NCI-H1436 (cell line): ENCODE measurements at regions not wholly inside any gene's neighbourhood (a gene's known extent, or its start where the extent isn't known, plus 50 kb on each side); places are given as distances from the start of the nearest gene placed in this dataset.

Experiments
- DNase-seq: peaks from one replicate; lab custom pipeline; 2025; lab: John Stamatoyannopoulos, UW

DNA sequence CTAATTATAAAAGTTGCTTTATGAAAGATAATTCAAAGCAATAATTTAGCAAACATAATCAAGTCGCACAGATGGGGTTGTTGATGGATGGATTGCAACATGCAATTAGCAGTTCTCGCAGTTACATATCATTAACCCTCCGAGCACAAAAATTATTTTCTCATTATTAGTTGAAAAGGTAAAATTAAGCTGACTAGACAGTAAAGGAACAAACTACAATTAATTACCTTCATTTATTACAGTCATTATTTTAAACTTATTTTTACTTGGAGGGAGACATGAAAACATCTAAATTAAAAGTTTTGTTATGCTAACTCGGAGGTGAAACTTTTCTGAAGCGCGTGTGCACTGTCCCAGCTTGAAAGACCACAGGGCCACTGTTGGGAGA, 146.9 kb downstream of the PHETA1 start:
- no peak for DNase-seq

DNA sequence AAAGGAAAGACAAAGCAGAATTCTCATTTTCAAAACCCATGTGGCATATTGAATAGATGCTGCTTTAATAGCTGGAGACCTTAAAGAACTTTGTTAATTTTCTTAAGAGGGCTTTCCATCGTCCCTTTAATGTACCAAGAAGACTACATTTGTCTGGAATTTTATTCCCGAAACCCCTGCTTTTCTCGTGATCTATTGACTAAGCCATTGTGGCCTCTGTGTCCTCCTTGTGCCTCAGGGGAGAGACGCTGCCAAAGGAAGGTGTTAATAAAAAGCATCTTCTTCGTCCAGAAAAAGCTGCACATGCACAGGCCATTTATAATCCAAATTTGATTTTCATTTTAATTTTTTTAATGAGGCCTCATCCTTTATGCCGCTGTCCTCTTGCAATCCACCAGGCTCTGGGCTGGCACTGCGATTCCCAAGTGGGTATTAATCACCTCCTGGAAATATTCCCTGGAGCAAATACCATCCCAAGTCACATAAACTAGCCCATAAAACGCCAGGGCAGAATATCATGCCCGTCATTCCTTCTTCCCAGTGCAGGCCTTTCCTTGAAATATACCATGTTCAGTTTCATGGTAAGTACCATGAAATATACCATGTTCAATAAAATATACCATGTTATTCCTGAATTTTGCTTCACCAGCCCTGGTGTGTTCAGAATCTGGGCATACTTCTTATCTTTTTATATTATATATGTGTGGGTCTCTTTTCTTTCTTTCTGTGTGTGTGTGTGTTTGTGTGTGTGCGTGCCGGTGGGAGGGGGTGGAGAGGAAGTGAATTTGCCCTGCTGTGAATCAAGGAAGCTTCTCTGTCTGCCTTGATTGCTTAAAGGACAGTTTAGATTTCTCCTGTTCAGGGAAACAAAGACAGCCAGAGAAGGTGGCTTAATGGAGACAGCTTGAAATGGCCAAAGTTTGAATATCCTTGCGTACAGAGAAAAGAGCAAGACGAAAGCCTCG, 147.6 kb downstream of the PHETA1 start:
- DNase-seq: no peak

DNA sequence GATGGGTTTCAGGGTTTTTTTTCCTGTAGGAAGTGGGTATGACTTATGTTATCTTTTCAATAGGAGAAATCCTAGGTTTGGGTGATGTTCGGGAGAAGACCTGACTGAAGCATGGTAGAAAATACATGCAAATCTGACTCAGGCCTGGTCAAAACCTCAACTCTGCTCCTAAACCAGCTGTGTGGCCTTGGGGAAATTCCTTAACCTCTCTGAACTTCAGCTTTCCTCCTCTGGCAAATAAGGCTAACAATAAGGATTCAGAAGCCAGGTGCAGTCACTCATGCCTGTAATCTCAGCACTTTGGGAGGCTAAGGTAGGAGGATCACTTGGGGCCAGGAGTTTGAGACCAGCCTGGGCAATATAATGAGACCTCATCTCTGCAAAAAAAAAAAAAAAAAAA, 148.5 kb downstream of the PHETA1 start:
- no peak for DNase-seq

DNA sequence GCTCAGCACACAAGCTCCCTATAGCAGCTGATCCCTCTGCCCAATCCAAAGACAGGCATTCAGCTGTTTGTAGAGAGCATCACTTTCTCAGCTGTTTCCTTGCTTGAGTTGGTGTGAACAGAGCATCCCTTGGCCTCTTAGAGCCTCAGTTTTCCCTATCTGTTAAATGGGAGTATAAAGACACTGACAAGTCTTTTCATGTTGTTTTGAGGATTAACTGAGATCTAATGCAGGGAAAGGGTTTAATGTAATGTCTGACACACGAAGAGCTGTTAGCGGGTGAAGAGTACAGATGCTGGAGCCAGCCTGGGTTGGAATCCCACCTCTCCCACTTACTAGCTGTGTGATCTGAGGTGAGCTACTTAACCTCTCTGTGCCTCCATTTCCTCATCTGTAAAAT, 149.5 kb downstream of the PHETA1 start:
- DNase-seq: no peak

DNA sequence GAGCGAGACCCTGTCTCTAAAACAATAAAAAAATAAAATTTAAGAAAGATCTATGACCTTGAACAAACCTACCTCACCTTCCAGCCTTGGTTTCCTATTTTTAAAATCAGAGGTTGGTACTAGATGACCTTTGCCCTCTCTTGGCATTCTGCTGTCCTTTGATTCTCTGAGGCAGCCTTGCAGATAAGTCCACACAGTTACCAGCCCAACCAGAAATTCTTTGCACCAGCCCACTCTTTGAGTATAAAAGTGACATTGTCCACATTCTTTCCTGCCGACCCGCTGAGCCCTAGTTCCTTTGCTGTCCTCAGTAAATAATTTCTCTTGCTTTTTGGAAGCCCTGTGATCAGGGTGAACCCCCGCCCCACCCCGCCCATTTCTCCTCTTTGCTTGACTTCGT, 150.4 kb downstream of the PHETA1 start:
- no peak for DNase-seq

DNA sequence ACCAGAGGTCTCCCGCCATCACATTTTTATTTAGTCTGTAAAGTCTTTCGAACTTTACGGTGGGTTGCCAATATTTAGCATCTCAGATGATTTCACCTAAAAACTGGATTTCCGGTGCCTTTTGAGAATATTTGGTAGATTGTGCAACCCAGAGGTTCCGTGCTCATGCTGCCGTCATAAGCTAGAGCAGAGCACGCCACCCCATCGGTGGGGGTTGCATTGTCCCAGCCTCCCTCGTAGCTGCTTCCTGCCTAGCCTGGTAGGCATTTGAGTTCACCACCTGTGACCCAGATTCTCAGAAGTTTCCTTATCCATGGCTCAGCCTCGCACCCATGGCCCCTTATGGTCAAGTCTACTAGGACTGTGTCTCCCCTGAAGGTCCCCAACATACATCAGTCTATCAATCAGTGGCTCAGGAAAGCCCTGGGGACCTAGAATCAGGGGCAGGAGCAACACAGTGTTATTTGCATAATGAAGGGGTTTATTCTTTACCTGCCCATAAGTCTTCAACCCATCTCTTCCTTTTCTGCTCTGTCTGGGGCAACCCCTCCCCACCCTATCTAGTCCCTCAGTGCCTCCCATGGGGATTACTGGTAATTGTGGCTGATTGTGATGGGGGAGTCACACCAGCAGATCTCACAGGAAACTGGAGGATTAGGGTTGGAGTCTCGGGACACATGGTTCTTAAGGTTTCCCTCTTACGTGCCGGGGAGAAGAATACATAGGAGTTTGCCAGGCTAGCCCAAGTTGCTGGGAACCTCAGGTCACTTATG, 152.3 kb downstream of the PHETA1 start:
- no peak for DNase-seq

DNA sequence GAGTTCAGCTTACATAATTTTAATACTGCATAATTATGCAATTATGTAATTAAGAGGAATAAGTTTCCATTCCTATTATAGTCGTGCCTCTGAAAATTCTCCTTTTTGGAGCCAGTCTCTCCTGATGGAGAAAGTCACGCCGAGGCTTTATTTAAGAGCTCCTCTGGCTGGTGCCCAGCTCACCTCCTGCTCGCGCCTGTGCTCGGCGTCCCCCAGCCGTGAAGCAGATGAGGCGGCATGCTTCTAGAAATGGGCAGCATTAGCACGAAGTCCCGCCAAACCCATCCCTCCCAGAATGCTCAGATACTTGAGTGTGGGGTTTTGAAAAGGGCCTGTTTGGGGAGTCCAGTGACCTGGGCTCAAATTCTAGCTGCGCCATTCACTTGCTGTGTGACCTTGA, 153.0 kb downstream of the PHETA1 start:
- no peak for DNase-seq

DNA sequence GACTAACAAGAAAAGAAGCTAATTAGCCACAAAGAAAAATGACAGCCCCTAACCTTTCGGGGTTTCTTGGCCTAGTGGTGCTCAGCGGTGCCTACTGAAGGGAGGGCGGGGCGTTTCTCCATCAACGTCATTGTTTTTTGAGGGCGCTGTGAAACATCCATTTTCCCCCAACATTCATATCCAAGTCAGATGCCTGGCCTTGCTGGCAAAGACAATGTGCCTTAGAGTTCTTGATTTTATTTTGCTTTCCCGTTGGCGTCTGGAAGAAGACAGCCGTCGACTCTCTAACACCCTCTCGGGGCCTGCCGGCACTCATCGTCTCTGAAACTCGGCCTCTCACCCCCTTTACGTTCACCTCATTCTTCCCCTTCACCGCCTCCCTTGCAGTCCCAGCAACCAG, 154.5 kb downstream of the PHETA1 start:
- DNase-seq: no peak

DNA sequence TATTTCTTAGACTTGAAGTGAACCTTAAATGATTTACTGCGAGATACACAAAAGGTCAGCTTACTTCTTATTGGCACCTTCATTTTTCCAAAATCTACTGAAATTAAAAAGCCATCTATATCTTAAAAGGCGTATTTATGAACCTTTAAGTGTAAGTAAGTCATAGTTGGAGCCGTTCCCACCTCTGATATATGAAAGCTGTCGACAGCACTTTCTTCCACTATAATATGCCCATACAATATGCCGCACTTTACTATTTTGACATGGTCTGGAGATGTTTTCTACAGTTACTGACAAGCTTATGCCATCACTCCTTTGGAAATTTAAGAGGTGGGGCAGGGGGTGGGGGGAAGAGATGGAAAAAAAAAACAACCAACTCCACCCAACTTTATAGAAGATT, 155.3 kb downstream of the PHETA1 start:
- DNase-seq: no peak

DNA sequence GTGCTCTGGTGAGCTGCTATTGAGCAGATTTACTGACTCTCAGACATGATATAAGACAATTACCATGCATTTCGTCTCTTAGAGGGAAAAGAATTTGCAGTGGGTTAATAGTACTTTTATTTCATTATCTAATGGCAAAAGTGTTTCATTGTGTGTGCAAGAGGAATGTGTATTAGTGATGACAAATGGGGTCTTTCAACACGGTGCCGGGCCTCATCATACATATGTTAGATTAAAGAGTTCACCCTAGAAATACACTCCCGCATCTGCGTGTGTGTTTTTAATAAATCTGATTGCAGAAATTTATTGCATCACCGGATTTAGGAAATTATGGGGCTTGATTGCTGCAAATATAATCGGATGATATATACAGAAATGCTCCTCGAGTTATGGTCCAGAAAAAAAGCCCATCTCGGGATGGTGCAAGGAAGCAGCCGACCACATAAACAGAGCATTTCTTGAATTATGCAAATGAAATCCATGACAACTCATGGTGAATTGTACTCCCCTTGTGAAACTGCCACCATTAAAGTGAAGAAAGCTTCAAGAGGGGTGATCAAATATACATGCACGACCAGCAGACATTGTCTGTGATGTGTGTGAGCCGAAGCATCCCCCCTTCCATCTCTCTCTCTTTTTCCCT, 156.0 kb downstream of the PHETA1 start:
- no peak for DNase-seq

DNA sequence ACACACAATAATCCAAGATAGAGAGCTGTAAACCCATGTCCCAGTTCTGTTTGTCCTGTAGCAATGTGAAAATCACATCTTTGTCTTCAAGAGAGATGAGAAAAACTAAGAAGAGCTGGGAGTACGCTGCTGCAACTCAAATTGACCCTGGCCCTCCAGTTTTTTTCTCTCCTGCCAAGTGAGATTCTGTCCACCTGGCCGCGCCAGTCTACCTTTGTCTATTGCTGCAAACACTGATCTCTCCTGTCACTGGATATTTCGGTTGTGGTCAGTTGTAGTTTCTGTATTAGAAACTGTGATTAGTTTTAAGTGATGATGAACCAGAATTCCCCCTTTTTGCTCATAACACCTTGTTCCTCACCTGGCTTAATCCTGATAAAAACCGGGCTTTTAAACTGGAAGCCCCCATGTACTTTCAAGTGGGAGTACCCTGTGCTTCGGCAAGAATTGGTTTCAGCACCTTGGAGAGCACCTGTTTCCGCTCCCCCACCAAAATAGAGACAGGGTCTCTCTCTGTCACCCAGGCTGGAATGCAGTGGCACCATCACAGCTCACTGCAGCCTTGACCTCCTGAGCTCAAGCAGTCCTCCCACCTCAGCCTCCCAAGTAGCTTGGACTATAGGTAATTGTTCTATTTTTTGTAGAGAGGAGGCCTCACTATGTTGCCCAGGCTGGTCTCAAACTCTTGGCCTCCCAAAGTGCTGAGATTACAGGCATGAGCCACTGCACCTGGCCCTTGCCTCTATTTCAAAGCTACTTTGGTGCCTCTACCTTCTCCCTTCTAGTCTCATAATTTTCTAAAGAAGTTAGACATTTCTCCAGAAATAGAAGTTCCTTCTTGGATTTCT, 156.8 kb downstream of the PHETA1 start:
- no peak for DNase-seq

DNA sequence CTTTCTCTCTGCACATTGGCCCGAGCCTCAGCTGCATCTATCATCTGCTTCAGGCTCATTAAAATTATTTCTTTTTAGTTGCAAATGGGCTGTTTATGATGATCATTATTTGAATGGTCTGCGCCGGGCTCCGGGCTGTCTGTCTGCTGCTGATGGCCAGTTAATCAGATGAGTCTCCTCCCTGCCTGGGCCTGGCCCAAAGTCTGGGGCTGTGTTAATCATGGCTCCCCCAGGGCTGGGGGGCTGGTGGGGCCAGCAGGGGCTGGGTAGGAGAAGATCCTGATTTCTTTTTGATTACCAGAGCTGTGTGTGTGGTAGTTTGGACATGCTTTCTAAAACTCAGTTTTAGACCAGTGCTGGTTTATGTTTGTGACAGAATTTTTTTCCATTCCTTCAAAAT, 159.1 kb downstream of the PHETA1 start:
- no peak for DNase-seq

DNA sequence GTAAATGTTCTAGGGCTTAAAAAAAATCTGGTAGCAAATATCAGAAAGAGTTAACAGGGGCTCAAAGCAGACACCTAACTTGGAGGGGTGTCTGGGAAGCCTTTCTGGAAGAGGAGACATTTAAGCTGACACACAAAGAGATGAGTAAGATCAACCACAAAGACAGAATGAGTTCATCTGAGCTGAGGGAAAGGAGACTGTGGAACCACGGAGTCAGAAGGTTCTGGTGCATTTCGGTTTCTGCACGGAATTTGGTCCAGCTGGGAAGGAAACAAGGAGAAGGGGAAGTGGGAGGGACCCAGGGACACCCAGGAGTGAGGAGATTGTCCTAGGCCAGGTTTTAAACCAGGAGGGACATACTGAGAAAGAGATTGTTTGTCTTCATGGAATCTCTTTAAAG, 161.1 kb downstream of the PHETA1 start:
- DNase-seq: no peak

DNA sequence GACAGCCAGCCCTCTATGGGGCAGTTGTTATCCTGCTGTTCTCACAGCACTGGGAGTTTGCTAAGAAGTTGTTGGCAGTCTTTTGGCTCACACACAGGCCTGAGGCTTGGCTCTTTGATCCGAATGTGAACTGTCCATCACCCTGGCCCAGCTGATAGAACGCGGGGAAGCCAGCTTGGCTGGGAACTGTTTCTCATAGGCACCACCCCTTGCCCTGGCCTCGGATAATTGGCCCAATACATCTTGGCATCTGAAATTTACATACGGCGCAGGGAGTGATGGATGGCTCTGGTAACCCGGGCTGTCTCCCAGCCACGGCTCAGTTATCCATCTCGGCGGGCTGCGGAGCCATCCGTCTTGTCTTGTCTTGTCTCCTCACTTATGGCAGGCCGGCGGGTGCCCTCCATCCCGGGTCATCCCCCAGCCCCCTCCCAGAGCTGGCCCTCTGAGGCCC, 164.1 kb downstream of the PHETA1 start:
- no peak for DNase-seq

DNA sequence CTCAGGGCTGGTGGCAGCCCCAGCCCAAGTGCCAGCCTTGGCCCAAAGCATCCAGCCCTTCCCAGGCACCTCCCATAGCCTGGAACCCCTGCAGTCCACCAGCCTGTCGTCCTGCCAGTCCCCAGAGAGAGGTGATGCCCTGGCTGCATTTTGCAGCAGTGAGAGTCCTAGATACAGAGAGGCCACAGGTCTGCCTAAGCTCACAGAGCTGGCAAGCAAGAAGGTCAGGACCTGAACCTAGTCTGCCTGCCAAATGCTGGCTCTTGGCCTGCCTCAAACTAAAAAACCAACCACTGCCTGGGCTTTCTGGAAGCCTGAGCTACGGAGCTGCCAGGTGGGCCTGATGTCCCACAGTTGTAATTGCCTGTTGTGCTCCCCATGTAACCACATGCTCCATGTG, 164.9 kb downstream of the PHETA1 start:
- DNase-seq: no peak

DNA sequence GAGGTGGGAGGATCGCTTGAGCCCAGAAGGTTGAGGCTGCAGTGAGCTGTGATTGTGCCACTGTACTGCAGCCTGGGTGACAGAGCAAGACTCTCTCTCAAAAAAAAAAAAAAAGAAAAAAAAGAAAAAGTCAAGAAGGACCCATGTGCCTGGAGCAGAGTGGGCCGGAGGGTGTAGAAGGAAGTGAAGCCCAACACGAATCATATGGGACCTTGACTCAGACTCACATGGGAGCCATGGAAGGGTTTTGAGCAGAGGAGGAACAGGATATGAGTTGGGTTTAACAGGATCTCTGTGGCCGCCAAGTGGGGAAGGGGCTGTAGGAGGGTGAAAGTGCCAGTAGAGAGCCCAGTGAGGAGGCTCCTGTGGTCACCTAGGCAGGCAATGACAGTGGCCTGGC, 165.4 kb downstream of the PHETA1 start:
- DNase-seq: no peak

DNA sequence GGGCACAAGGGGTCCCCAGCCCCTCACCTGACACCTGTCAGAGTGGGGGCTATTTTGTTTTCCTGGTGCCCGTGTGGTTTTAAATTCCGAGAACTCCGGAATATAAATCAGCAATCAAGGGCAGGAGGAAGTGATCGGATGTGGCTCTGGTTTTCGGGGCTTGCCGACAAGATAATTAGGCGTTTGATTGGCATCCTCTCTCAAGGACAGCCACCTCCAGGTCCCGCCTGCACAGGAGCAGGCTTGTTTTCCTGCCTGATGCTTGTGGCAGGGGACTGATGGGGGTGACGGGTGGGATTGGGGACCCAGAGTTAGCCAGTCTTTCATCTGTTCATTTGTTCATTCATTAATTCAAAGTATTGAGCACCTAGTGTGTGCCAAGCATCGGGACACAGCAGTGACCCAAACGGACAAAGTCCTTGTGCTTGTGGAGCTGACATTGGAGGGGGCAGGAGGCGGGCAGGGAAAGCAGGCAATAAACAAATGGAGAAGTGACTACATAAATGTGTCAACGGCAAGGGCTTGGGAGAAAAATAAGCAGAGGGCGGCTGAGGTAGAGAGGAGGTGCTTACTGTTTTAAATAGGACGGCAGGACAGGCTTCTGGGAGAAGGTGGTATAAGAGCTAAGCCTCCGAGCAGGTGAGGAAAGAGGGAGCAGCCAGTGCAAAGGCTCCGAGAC, 166.5 kb downstream of the PHETA1 start:
- DNase-seq: no peak

DNA sequence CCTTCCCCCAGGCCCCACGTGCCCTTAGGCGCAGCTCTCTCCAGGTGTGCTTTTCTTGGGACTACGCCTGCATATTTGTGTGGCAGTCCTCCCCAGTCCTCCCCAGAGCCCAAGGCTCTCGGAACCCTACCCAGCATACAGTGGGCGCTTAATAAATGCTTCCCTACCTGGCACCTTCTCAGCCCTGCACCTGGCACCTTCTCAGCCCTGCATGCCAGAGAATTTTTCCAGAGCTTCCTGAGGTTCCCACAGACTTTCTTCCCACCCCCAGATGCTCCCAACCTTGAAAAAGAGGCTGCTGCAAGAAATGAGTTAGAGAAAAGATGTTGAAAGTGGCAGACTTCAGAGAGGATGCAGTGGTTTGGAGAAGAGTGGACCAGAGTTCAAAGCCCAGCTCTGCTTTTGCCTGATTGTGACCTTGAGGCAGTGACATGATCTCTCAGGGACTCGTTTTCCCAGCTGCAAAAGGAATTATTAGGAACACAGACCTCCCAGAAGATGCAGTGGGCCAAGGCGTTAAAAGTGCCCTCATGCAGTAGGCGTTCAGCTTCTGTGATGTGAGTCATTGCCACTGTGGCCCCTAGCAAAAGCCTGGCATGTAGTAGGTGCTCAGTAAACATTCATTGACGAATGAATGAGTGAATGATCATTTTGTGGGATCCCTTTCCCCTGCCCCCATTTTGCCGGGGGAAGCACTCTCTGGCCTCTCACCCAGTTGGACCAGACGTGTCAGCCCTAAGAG, 167.2 kb downstream of the PHETA1 start:
- no peak for DNase-seq

DNA sequence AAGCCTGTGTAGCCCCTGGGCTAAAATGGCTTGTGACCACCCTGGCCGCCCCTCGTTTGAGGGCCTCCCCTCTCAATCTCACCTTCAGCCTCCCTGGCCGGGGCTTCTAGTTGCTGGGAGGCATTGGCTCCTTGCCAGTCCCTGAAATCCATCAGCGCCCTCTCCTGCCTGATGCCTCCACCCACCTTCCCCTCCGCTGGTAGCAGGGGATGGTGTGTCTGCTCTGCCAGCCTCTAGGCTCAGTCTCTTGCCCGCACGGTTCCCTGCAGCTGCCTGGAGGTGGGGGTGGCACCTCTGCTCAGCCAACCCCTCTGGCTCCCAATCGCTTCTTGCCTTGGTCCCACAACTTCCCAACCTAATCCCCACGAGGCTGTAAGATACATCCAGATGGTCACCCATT, 167.9 kb downstream of the PHETA1 start:
- DNase-seq: peak; percentile 21

DNA sequence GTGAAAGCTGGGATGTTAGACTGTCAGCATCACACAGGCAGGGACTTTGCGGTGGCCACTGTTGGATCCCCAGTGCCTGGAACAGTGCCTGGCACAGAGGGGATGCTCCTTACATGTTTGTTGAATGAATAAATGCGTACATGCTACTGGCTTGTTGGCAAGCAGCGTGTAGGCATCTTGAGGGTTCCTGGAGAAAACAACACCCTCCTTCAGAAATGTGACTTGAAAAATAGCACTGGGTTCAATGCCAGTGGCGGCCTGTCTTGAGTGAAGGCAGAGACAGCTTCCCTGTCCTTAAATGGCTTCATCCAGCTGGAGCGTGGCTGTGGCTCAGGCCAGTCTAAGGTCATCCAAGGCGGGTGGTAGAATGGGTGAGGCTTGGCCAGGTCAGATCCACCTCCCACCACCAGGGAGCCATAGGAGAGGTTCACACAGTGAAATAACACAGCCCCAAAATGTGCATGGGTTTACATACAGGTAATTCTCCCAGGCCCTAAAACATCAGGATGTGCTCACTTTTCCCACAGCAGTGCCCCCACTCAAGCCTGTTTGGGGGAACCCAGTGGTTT, 171.4 kb downstream of the PHETA1 start:
- DNase-seq: no peak
